Chondrocyte (in vitro differentiated cells): ENCODE measurements at regions not wholly inside any gene's neighbourhood (a gene's known extent, or its start where the extent isn't known, plus 50 kb on each side); places are given as distances from the start of the nearest gene placed in this dataset.

ENCODE experiments used
- DNase-seq: peaks from one replicate; pipeline ENCODE4 v3.0.0; 2021; ENCODE audit warnings: mixed read lengths, low spot score
- H3K27ac Mint-ChIP-seq: one replicate; pipeline ENCODE4 v1.8.0; 2021; ENCODE audit warnings: mild to moderate bottlenecking, moderate library complexity, mixed read lengths; ENCODE audit not compliant: unreplicated experiment
- H3K27me3 Mint-ChIP-seq: 2 replicates; pipeline ENCODE4 v1.8.0; 2021; ENCODE audit warnings: low read depth, mixed read lengths
- H3K36me3 Mint-ChIP-seq: 2 replicates; pipeline ENCODE4 v1.8.0; 2021; ENCODE audit warnings: low read depth, mixed read lengths
- H3K4me1 Mint-ChIP-seq: 2 replicates; pipeline ENCODE4 v1.8.0; 2021; ENCODE audit warnings: low read depth, mild to moderate bottlenecking, mixed read lengths
- H3K4me3 Mint-ChIP-seq: one replicate; pipeline ENCODE4 v1.8.0; 2021; ENCODE audit warnings: mild to moderate bottlenecking, moderate library complexity, mixed read lengths; ENCODE audit not compliant: unreplicated experiment
- H3K9me3 Mint-ChIP-seq: 2 replicates; pipeline ENCODE4 v1.8.0; 2021; ENCODE audit warnings: low read depth, mixed read lengths
- CTCF ChIP-seq: fragments of 200-600 bp; sonication (generic); IDR thresholded peaks from 2 replicates; pipeline ENCODE4 v1.5.0; 2021; ENCODE audit warnings: antibody characterized with exemption, mild to moderate bottlenecking, moderate library complexity

- Mint-ChIP-seq H3K27me3 (peaks cover 4% of the 10 kb centered on the region), H3K36me3 (no peaks in the 10 kb centered on the region), H3K4me3 (no peak overlapping the region), H3K4me1 (no peaks in the 10 kb centered on the region), H3K9me3 (no peaks in the 10 kb centered on the region), H3K27ac (no peak overlapping the region)
- DNase-seq, result no peak
- no peak for TF ChIP-seq CTCF
These were observed 438.6 kb upstream of the PFKP start for GRCh38 chr10:2628705-2629104.

GRCh38 chr10:2627969-2628368 lies 439.4 kb upstream of the PFKP start:
- TF ChIP-seq CTCF, result no peak
- H3K27me3 Mint-ChIP-seq, result peaks cover 2% of the 10 kb centered on the region
- DNase-seq, result no peak
- no peaks in the 10 kb centered on the region for H3K36me3 Mint-ChIP-seq
- H3K4me3 Mint-ChIP-seq, result no peak overlapping the region
- no peaks in the 10 kb centered on the region for H3K9me3 Mint-ChIP-seq
- H3K4me1 Mint-ChIP-seq, result no peaks in the 10 kb centered on the region
- no peak overlapping the region for H3K27ac Mint-ChIP-seq

GRCh38 chr10:2625094-2625493 lies 442.3 kb upstream of the PFKP start:
- H3K36me3 Mint-ChIP-seq, result no peaks in the 10 kb centered on the region
- H3K4me3 Mint-ChIP-seq, result no peak overlapping the region
- H3K4me1 Mint-ChIP-seq, result no peaks in the 10 kb centered on the region
- no peak for TF ChIP-seq CTCF
- no peak for DNase-seq
- H3K27me3 Mint-ChIP-seq, result no peaks in the 10 kb centered on the region
- no peaks in the 10 kb centered on the region for H3K9me3 Mint-ChIP-seq
- H3K27ac Mint-ChIP-seq, result no peak overlapping the region

GRCh38 chr10:2623675-2624274 lies 443.6 kb upstream of the PFKP start:
- DNase-seq, result peak; percentile 77
- H3K36me3 Mint-ChIP-seq, result no peaks in the 10 kb centered on the region
- no peak for TF ChIP-seq CTCF
- no peak overlapping the region for H3K4me3 Mint-ChIP-seq
- H3K27me3 Mint-ChIP-seq, result no peaks in the 10 kb centered on the region
- H3K9me3 Mint-ChIP-seq, result no peaks in the 10 kb centered on the region
- H3K4me1 Mint-ChIP-seq, result no peaks in the 10 kb centered on the region
- H3K27ac Mint-ChIP-seq, result no peak overlapping the region

GRCh38 chr10:2620827-2621521 lies 446.4 kb upstream of the PFKP start:
- Mint-ChIP-seq H3K4me3 (no peak overlapping the region), H3K4me1 (no peaks in the 10 kb centered on the region), H3K36me3 (no peaks in the 10 kb centered on the region), H3K27me3 (peaks cover 7% of the 10 kb centered on the region), H3K27ac (no peak overlapping the region), H3K9me3 (no peaks in the 10 kb centered on the region)
- no peak for TF ChIP-seq CTCF
- no peak for DNase-seq
